H1 (cell line): ENCODE measurements at regions not wholly inside any gene's neighbourhood (a gene's known extent, or its start where the extent isn't known, plus 50 kb on each side); places are given as distances from the start of the nearest gene placed in this dataset.

Source experiments
- CTCF ChIA-PET: fragments of 300-600 bp; sonication (Branson Sonifier 250); formaldehyde crosslinking; loops from one replicate; lab custom pipeline; 2021; ENCODE audit not compliant: partially characterized antibody; lab: Charles Lee
- POLR2A ChIA-PET: fragments of 300-600 bp; sonication (Branson Sonifier 250); formaldehyde crosslinking; loops from one replicate; lab custom pipeline; 2021; ENCODE audit warnings: inconsistent platforms; ENCODE audit not compliant: partially characterized antibody; lab: Charles Lee
- DNase-seq, 2 experiments: peaks; one replicate each; pipeline versions ENCODE4 v3.0.0 to v3.0.0-alpha.2; 2010 to 2022; ENCODE audit warnings: low spot score in 2 of 2, low read depth in 1 of 2, mixed read lengths in 1 of 2
- FAIRE-seq: peaks from 2 replicates; lab custom pipeline; 2011; peaks lifted over from hg19 to GRCh38; lab: Jason Lieb, UNC
- H2AFZ ChIP-seq: 2 replicates; pipeline ENCODE4 v1.8.1; 2012; ENCODE audit warnings: low read length, inconsistent platforms
- H2AK5ac ChIP-seq: 2 replicates; pipeline ENCODE4 v1.6.1; 2013; ENCODE audit warnings: low read depth, low read length
- H2BK120ac ChIP-seq: replicated peaks from 2 replicates; pipeline ENCODE3; 2013; ENCODE audit warnings: low read depth, low read length, inconsistent platforms
- H2BK12ac ChIP-seq: 2 replicates; pipeline ENCODE4 v1.6.1; 2013; ENCODE audit warnings: low read depth, low read length
- H2BK15ac ChIP-seq: 2 replicates; pipeline ENCODE4 v1.6.1; 2013; ENCODE audit warnings: low read length
- H2BK20ac ChIP-seq: 2 replicates; pipeline ENCODE4 v1.6.1; 2013; ENCODE audit warnings: low read length
- H2BK5ac ChIP-seq: 2 replicates; pipeline ENCODE4 v1.6.1; 2013; ENCODE audit warnings: low read depth, low read length
- H3K14ac ChIP-seq: 2 replicates; pipeline ENCODE4 v1.6.1; 2013; ENCODE audit warnings: inconsistent platforms; ENCODE audit not compliant: insufficient read length
- H3K18ac ChIP-seq: 2 replicates; pipeline ENCODE4 v1.6.1; 2013; ENCODE audit warnings: low read length; ENCODE audit errors: extremely low read depth
- H3K23ac ChIP-seq: 2 replicates; pipeline ENCODE4 v1.6.1; 2013; ENCODE audit warnings: inconsistent platforms; ENCODE audit not compliant: insufficient read length
- H3K23me2 ChIP-seq: 2 replicates; pipeline ENCODE4 v1.6.1; 2013; ENCODE audit warnings: low read depth, low read length
- H3K27ac ChIP-seq: 2 replicates; pipeline ENCODE4 v1.6.1; 2011; ENCODE audit warnings: low read depth, low read length, inconsistent platforms
- H3K27me3 ChIP-seq, 4 experiments: replicated peaks in 1 of 4; 1 replicate in 1 of 4; 2 replicates in 3 of 4; pipeline versions ENCODE4 v1.6.1 to v1.8.1; 2011 to 2013; ENCODE audit warnings: low read length in 3 of 4, mild to moderate bottlenecking in 3 of 4, inconsistent platforms in 2 of 4, mixed read lengths in 2 of 4, moderate library complexity in 1 of 4; ENCODE audit not compliant: control insufficient read depth in 3 of 4, insufficient read depth in 3 of 4; ENCODE audit errors: extremely low read depth in 1 of 4
- H3K36me3 ChIP-seq, 4 experiments: 2 replicates each; pipeline versions ENCODE4 v1.6.1 to v1.8.1; 2011 to 2013; ENCODE audit warnings: mild to moderate bottlenecking in 4 of 4, low read length in 3 of 4, moderate library complexity in 2 of 4, control low read depth in 1 of 4, inconsistent platforms in 1 of 4; ENCODE audit not compliant: insufficient read depth in 4 of 4, control insufficient read depth in 2 of 4
- H3K4ac ChIP-seq: replicated peaks from 2 replicates; pipeline ENCODE3; 2013; ENCODE audit warnings: low read length, low read depth, mixed read lengths, inconsistent platforms; ENCODE audit not compliant: insufficient read length
- H3K4me1 ChIP-seq, 4 experiments: replicated peaks in 1 of 4; 1 replicate in 1 of 4; 2 replicates in 3 of 4; pipeline versions ENCODE4 v1.6.1 to v1.8.1; 2011 to 2013; ENCODE audit warnings: low read length in 3 of 4, inconsistent platforms in 2 of 4, mixed read lengths in 1 of 4; ENCODE audit not compliant: insufficient read depth in 4 of 4, control insufficient read depth in 3 of 4
- H3K4me2 ChIP-seq, 2 experiments: 2 replicates each; pipeline versions ENCODE4 v1.6.1 to v1.8.1; 2011 to 2013; ENCODE audit warnings: low read depth in 2 of 2, low read length in 2 of 2, control low read depth in 1 of 2, inconsistent platforms in 1 of 2, mild to moderate bottlenecking in 1 of 2; ENCODE audit not compliant: insufficient read depth in 1 of 2
- H3K4me3 ChIP-seq, 4 experiments: fragments of 200-600, 300-600 bp in 1 of 4; sonication (generic), shearing (Covaris generic), sonication (Bioruptor Twin) in 1 of 4; 2 replicates each; pipeline versions ENCODE4 v1.5.1 to v1.8.1; 2011 to 2016; ENCODE audit warnings: low read length in 4 of 4, low read depth in 3 of 4, control low read depth in 2 of 4, inconsistent platforms in 2 of 4, mild to moderate bottlenecking in 2 of 4, mixed read lengths in 1 of 4, moderate library complexity in 1 of 4; ENCODE audit not compliant: insufficient read depth in 2 of 4; ENCODE audit errors: extremely low read depth in 1 of 4
- H3K56ac ChIP-seq: replicated peaks from 2 replicates; pipeline ENCODE3; 2013; ENCODE audit warnings: low read depth, mild to moderate bottlenecking, mixed read lengths, low read length, inconsistent platforms; ENCODE audit not compliant: insufficient read length
- H3K79me1 ChIP-seq: 2 replicates; pipeline ENCODE4 v1.6.1; 2013; ENCODE audit warnings: low read depth, low read length, control low read depth
- H3K79me2 ChIP-seq, 2 experiments: 2 replicates each; pipeline versions ENCODE4 v1.6.1 to v1.8.1; 2012 to 2013; ENCODE audit warnings: low read length in 2 of 2, mild to moderate bottlenecking in 2 of 2, inconsistent platforms in 1 of 2; ENCODE audit not compliant: insufficient read depth in 2 of 2, control insufficient read depth in 1 of 2
- H3K9ac ChIP-seq, 4 experiments: replicated peaks in 1 of 4; 1 replicate in 1 of 4; 2 replicates in 3 of 4; pipeline versions ENCODE4 v1.6.1 to v1.8.1; 2011 to 2013; ENCODE audit warnings: low read depth in 3 of 4, low read length in 3 of 4, control low read depth in 2 of 4, mild to moderate bottlenecking in 2 of 4, moderate library complexity in 2 of 4, inconsistent platforms in 1 of 4; ENCODE audit errors: extremely low read depth in 1 of 4
- H3K9me3 ChIP-seq, 2 experiments: 2 replicates each; pipeline versions ENCODE4 v1.6.1 to v1.8.1; 2012 to 2013; ENCODE audit warnings: mild to moderate bottlenecking in 2 of 2, moderate library complexity in 2 of 2, control low read depth in 1 of 2, inconsistent platforms in 1 of 2, low read depth in 1 of 2, low read length in 1 of 2, mixed read lengths in 1 of 2; ENCODE audit not compliant: insufficient read depth in 2 of 2
- H4K20me1 ChIP-seq, 2 experiments: replicated peaks in 1 of 2; 2 replicates each; pipeline versions ENCODE3 to v1.8.1; 2011 to 2013; ENCODE audit warnings: inconsistent platforms in 2 of 2, low read length in 2 of 2, mild to moderate bottlenecking in 1 of 2; ENCODE audit not compliant: insufficient read depth in 2 of 2, control insufficient read depth in 1 of 2
- H4K5ac ChIP-seq: 2 replicates; pipeline ENCODE4 v1.6.1; 2013; ENCODE audit warnings: low read length, low read depth, mixed read lengths, inconsistent platforms; ENCODE audit not compliant: insufficient read length
- H4K8ac ChIP-seq: 2 replicates; pipeline ENCODE4 v1.8.0; 2013; ENCODE audit warnings: mild to moderate bottlenecking, moderate library complexity, low read length, inconsistent platforms; ENCODE audit not compliant: insufficient read depth; ENCODE audit errors: extremely low read depth
- H4K91ac ChIP-seq: replicated peaks from 2 replicates; pipeline ENCODE3; 2013; ENCODE audit warnings: low read length, mixed read lengths, inconsistent platforms; ENCODE audit not compliant: insufficient read length
- ASH2L ChIP-seq: fragments of 200-600, 300-600 bp; sonication (generic); IDR thresholded peaks from one replicate; pipeline ENCODE4 v1.7.1; 2017; ENCODE audit warnings: low read length
- ATF2 ChIP-seq: IDR thresholded peaks from 2 replicates; pipeline ENCODE4 v1.6.1; 2012; ENCODE audit warnings: low read length, inconsistent platforms
- CTCF ChIP-seq, 3 experiments: IDR thresholded peaks; 1 replicate in 2 of 3; 2 replicates in 1 of 3; pipeline versions ENCODE4 v1.5.1 to v1.6.1; 2011; ENCODE audit warnings: low read length in 3 of 3, mild to moderate bottlenecking in 3 of 3, inconsistent platforms in 2 of 3, low read depth in 1 of 3, moderate library complexity in 1 of 3; ENCODE audit not compliant: insufficient read depth in 1 of 3; ENCODE audit errors: control extremely low read depth in 1 of 3
- EZH2 ChIP-seq: fragments of 200-600 bp; sonication (generic); IDR thresholded peaks from 2 replicates; pipeline ENCODE4 v1.7.1; 2012; ENCODE audit warnings: low read depth, mild to moderate bottlenecking, moderate library complexity, low read length, inconsistent platforms; ENCODE audit not compliant: severe bottlenecking
- GTF2F1 ChIP-seq: IDR thresholded peaks from 2 replicates; pipeline ENCODE4 v1.6.1; 2012; ENCODE audit warnings: low read depth, low read length, improper control_type of control experiment, borderline replicate concordance
- JUN ChIP-seq: IDR thresholded peaks from 2 replicates; pipeline ENCODE4 v1.6.1; 2011; ENCODE audit warnings: low read depth, mild to moderate bottlenecking, improper control_type of control experiment, low read length
- POU5F1 ChIP-seq: IDR thresholded peaks from 2 replicates; pipeline ENCODE4 v1.6.1; 2011; ENCODE audit warnings: low read depth, mild to moderate bottlenecking, low read length, moderate library complexity
- SP1 ChIP-seq: IDR thresholded peaks from 2 replicates; pipeline ENCODE4 v1.6.1; 2011; ENCODE audit warnings: low read depth, low read length
- SP2 ChIP-seq: IDR thresholded peaks from 2 replicates; pipeline ENCODE4 v1.6.1; 2012; ENCODE audit warnings: mild to moderate bottlenecking, low read length, inconsistent platforms
- TEAD4 ChIP-seq: IDR thresholded peaks from 2 replicates; pipeline ENCODE4 v1.6.1; 2012; ENCODE audit warnings: low read depth, low read length, inconsistent platforms, mixed read lengths
- WGBS, 2 experiments: shearing (Covaris generic) in 1 of 2; methylation state at CpG; one replicate each; pipeline versions ENCODE4 v1.1.6 to v1.1.7; 2013 to 2015; ENCODE audit warnings: low lambda C conversion rate in 2 of 2, mixed read lengths in 2 of 2, inconsistent platforms in 1 of 2, low coverage in 1 of 2, missing lambda C conversion rate in 1 of 2; ENCODE audit not compliant: insufficient replicate concordance in 2 of 2, insufficient coverage in 1 of 2, insufficient read length in 1 of 2; ENCODE audit errors: extremely low coverage in 1 of 2, missing lambda C conversion rate in 1 of 2; 5-methylcytosine and 5-hydroxymethylcytosine counted together

- no peak for FAIRE-seq
- Histone ChIP-seq H3K36me3 (no peaks in the 10 kb centered on the region), H3K27me3 (no peaks in the 10 kb centered on the region), H2BK12ac (no peak overlapping the region), H2BK120ac (no peak overlapping the region), H3K4ac (no peak overlapping the region), H3K23me2 (no peaks in the 10 kb centered on the region), H3K18ac (no peak overlapping the region), H3K79me1 (no peaks in the 10 kb centered on the region), H4K20me1 (no peaks in the 10 kb centered on the region), H4K91ac (no peak overlapping the region), H3K14ac (no peak overlapping the region), H3K4me1 (peaks cover 0 to 2% (median 0%) of the 10 kb centered on the region in 4 experiments; a peak in 1 of 7 replicates), H2AFZ (no peak overlapping the region), H4K8ac (no peak overlapping the region), H3K9ac (no peak overlapping the region), H3K27ac (no peak overlapping the region), H2AK5ac (no peak overlapping the region), H4K5ac (no peak overlapping the region), H2BK5ac (no peak overlapping the region), H3K4me3 (no peak overlapping the region), H3K23ac (no peak overlapping the region), H2BK15ac (no peak overlapping the region), H2BK20ac (no peak overlapping the region), H3K9me3 (no peaks in the 10 kb centered on the region), H3K79me2 (no peaks in the 10 kb centered on the region), H3K56ac (no peak overlapping the region), H3K4me2 (no peak overlapping the region)
- WGBS, 2 experiments, result 92% methylated on average over 6 of the region's 6 CpGs; no CpG with 5 or more reads in 1 of the 2 experiments
- CTCF ChIA-PET, result interaction anchor here (0.9 kb wide), 1 partner anchor 77 kb away, joined by 3 read pairs; no protein-coding TSS in a partner anchor
- no peak for DNase-seq
- POLR2A ChIA-PET, result no interaction called here
- no peak for TF ChIP-seq SP2
- no peak for TF ChIP-seq TEAD4
- TF ChIP-seq ASH2L, result no peak
- no peak for TF ChIP-seq CTCF (IDR thresholded peaks at IDR 0.05; ENCODE audit: control extremely low read depth in 1 of 3, insufficient read depth in 1 of 3, low read depth in 1 of 3, low read length in 3 of 3)
- TF ChIP-seq POU5F1, result no peak
- TF ChIP-seq SP1, result no peak
- no peak for TF ChIP-seq EZH2
- TF ChIP-seq ATF2, result no peak
- TF ChIP-seq JUN, result no peak
- TF ChIP-seq GTF2F1, result no peak
These were observed 780.9 kb downstream of the QKI start for GRCh38 chr6:164195278-164195941.
